IPS-20b (cell line): ENCODE measurements at regions not wholly inside any gene's neighbourhood (a gene's known extent, or its start where the extent isn't known, plus 50 kb on each side); places are given as distances from the start of the nearest gene placed in this dataset.

Experiments
- H3K27ac ChIP-seq: one replicate; pipeline ENCODE4 v1.5.1; 2013; ENCODE audit warnings: low read length
- H3K27me3 ChIP-seq: 2 replicates; pipeline ENCODE4 v1.6.1; 2013; ENCODE audit warnings: mild to moderate bottlenecking, low read length, inconsistent platforms; ENCODE audit not compliant: insufficient read depth
- H3K36me3 ChIP-seq: 2 replicates; pipeline ENCODE4 v1.6.1; 2013; ENCODE audit warnings: low read depth, mild to moderate bottlenecking, inconsistent platforms, low read length, moderate library complexity; ENCODE audit not compliant: insufficient read depth
- H3K4me1 ChIP-seq: 2 replicates; pipeline ENCODE4 v1.6.1; 2013; ENCODE audit warnings: mild to moderate bottlenecking, control low read depth, inconsistent platforms, low read length, moderate library complexity; ENCODE audit not compliant: insufficient read depth
- H3K4me3 ChIP-seq: 2 replicates; pipeline ENCODE4 v1.5.1; 2013; ENCODE audit warnings: mild to moderate bottlenecking, low read length, inconsistent platforms
- H3K9ac ChIP-seq: 2 replicates; pipeline ENCODE4 v1.6.1; 2013; ENCODE audit warnings: low read depth, mild to moderate bottlenecking, inconsistent platforms, low read length, moderate library complexity
- H3K9me3 ChIP-seq: 2 replicates; pipeline ENCODE4 v1.6.1; 2013; ENCODE audit warnings: mild to moderate bottlenecking, low read depth, low read length, inconsistent platforms; ENCODE audit not compliant: insufficient read depth

DNA sequence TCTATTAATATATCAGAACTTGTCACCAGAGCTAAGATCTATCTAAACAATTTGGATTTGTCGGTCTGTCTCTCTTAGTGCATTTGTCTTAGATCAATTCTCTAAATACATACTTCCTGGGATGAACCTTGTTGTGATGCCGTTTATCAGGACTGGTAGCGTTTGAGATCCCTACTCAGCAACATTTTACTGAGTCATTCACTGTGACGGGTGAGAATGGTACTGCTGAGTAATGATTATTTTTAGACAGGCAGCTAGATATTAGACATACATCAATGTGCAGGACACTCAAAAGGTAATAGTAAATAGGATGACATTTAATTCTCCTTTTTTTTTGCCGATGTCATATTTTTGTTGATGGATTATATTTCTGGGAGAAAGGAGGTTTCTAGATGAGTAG, 209.0 kb downstream of the CSNK1G3 start:
- no peak overlapping the region for H3K4me3 ChIP-seq
- H3K27ac ChIP-seq = no peak overlapping the region
- H3K36me3 ChIP-seq = no peaks in the 10 kb centered on the region
- no peak overlapping the region for H3K9ac ChIP-seq
- no peaks in the 10 kb centered on the region for H3K9me3 ChIP-seq
- H3K27me3 ChIP-seq = no peaks in the 10 kb centered on the region
- no peaks in the 10 kb centered on the region for H3K4me1 ChIP-seq

DNA sequence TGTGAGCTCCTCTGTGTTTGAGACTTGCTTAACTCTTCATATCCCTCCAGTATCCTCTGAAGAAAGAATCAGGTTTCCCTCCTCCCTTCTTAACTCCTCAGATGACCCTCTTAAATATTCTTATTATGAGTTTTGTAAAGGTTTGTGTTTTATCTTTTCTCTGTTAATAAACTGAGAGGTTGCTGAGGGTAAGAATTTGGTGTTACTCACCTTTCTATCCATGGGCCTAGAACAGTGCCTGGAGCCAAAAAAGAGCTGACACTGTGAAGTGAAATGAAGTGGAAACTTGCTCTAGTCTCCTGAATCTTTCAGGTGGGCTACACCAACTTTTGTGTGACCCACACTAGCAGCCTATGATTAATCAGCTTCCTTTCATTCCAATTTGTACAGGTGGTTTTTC, 208.4 kb downstream of the CSNK1G3 start:
- H3K27me3 ChIP-seq = no peaks in the 10 kb centered on the region
- no peaks in the 10 kb centered on the region for H3K4me1 ChIP-seq
- no peak overlapping the region for H3K4me3 ChIP-seq
- H3K27ac ChIP-seq = no peak overlapping the region
- H3K9ac ChIP-seq = no peak overlapping the region
- H3K36me3 ChIP-seq = no peaks in the 10 kb centered on the region
- H3K9me3 ChIP-seq = no peaks in the 10 kb centered on the region

DNA sequence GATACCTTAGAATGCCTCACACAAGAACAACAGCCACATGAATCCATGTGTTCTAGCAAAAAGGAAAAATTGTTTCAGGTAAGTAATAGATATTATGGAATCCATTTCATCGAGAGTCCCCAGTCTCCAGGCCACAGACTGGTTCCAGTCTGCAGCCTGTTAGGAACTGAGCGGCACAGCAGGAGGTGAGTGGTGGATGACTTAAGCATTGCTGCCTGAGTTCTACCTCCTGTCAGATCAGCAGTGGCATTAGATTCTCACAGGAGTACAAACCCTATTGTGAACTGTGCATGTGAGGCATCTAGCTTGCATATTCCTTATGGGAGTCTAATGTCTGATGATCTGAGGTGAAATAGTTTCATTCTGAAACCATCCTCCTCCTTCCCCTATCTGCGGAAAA, 207.0 kb downstream of the CSNK1G3 start:
- Histone ChIP-seq H3K27ac (no peak overlapping the region), H3K9me3 (no peaks in the 10 kb centered on the region), H3K27me3 (no peaks in the 10 kb centered on the region), H3K4me1 (no peaks in the 10 kb centered on the region), H3K36me3 (no peaks in the 10 kb centered on the region), H3K9ac (no peak overlapping the region), H3K4me3 (no peak overlapping the region)

DNA sequence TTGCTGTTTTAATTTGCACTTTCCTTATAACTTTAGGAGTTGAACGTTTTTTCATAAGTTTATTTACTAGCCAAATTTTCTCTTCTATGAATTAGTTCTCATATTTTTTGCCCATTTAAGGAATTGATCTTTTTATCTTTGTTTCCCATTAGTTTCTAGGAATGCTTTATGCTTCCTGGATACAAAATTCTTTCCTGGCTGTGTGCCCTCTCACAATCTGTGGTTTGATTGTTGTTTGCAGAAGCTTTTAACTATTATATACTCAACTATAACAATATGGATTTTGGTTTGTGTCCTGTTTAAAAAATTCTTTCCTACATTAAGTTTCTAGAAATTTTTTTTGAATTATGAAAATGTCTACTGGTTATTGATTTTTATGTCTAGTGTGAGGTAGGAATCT, 206.3 kb downstream of the CSNK1G3 start:
- H3K4me1 ChIP-seq = no peaks in the 10 kb centered on the region
- H3K9ac ChIP-seq = no peak overlapping the region
- H3K27ac ChIP-seq = no peak overlapping the region
- H3K9me3 ChIP-seq = no peaks in the 10 kb centered on the region
- no peaks in the 10 kb centered on the region for H3K27me3 ChIP-seq
- no peak overlapping the region for H3K4me3 ChIP-seq
- H3K36me3 ChIP-seq = no peaks in the 10 kb centered on the region

DNA sequence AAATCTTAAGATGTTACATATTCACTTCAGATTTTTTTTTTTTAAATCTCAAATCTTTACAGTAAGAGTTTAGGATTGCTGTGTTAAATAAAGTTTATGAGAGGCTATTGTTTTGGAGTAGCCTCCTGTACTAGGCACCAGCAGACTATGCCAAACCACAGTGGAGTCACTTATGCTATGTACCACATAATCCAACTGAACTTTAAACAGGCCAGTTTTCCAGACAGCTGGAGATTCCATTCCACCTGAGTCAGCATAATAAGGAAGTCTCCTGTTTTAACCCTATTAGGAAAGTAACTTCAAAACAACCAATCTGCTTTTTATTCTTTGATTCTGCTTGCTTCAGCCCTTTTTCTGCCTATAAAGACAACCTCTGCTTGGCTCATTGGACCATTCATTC, 205.2 kb downstream of the CSNK1G3 start:
- H3K36me3 ChIP-seq = no peaks in the 10 kb centered on the region
- H3K4me3 ChIP-seq = no peak overlapping the region
- no peaks in the 10 kb centered on the region for H3K27me3 ChIP-seq
- H3K27ac ChIP-seq = no peak overlapping the region
- H3K9ac ChIP-seq = no peak overlapping the region
- no peaks in the 10 kb centered on the region for H3K4me1 ChIP-seq
- H3K9me3 ChIP-seq = no peaks in the 10 kb centered on the region

DNA sequence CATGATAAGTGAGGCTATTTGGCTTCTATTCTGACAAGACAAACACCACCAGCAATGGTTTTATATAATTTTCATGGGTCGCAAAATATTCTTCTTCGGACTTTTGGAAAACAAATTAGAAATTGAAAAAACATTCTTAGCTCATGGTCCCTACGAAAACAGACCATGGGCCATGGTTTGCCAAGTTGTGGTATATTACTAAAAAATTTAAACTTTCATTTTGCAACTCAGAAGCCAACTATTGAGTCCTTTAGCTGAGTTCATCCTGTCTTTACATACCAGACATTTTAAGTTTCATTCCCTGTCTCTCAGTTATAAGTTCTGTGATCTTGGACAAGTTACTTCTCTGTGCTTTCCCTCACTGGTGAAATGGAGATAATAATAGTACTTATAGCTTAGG, 198.1 kb downstream of the CSNK1G3 start:
- Histone ChIP-seq H3K4me3 (no peak overlapping the region), H3K4me1 (no peaks in the 10 kb centered on the region), H3K9ac (no peak overlapping the region), H3K27me3 (no peaks in the 10 kb centered on the region), H3K27ac (no peak overlapping the region), H3K9me3 (no peaks in the 10 kb centered on the region), H3K36me3 (no peaks in the 10 kb centered on the region)

DNA sequence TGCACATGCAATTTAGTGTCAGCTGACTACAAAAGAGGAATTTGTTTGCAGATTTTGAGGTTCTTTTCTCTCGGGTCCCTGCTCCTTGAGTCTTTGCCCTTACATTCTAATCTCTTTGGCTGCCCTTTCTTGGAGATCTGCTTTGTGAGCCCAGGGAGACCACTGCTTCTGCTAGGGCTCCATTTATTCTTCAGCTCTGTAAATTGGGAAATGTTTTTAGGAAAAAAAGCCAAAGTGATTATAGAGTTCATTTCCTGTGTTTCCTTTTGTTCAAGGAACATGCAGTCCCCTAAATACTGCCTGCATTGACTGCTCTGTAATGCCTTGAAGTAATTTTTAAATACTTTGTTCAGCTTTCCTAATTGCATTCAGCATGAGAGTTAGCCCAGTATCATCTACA, 197.4 kb downstream of the CSNK1G3 start:
- no peak overlapping the region for H3K4me3 ChIP-seq
- H3K27me3 ChIP-seq = no peaks in the 10 kb centered on the region
- no peaks in the 10 kb centered on the region for H3K36me3 ChIP-seq
- H3K9me3 ChIP-seq = no peaks in the 10 kb centered on the region
- H3K27ac ChIP-seq = no peak overlapping the region
- no peaks in the 10 kb centered on the region for H3K4me1 ChIP-seq
- H3K9ac ChIP-seq = no peak overlapping the region

DNA sequence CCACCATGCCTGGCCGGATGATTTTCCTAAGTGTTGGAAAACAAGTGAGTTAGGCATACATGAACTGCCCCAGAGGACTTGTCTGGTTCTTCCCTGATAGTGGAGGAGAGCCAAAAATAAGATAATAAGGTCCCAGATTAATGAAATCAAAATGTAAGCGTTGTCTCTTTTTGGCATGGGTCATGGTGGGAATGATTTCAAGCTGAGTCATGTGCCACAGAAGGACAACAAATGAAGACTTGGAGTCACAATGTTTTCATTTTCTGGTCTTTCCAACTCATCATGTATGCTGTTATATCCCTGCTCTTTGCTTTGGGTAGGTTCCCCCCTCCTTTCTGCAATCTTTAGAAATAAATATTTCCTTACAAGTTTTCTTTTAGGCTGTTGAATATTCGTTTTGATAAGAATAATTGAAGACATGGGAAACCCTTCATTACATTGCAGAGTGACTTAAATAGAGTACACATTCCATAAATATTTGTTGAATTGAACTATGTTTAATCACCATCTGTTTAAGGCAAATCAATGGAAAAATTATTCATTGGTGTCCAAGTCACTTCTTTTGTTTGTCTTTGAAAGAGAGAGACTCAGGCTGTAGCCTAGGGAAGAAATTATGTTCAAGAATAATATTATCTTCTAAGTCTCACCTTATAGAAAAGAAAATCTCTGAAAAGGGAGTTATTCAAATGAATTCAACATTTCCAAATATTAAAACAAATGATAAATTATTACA, 196.3 kb downstream of the CSNK1G3 start:
- Histone ChIP-seq H3K27ac (no peak overlapping the region), H3K4me1 (no peaks in the 10 kb centered on the region)

DNA sequence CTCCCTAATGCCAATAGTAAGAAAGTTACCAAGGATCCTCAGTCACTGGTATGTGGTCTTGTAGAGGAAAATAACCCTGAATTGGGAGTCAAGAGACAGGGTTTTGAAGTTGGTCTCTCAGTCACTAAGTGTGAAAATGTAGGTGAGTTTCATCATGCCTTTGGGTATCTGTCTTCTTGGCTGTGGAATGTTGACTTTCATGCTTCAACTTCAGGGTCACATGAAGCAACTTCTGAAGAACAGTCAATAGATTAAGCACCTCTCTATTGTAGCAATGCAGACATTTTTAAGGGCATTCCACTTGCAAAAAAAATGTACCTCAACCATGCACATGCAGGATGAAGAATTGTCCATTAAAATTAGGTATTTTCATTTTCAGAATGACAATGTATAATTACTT, 194.6 kb downstream of the CSNK1G3 start:
- Histone ChIP-seq H3K9me3 (no peaks in the 10 kb centered on the region), H3K27ac (no peak overlapping the region), H3K9ac (no peak overlapping the region), H3K4me1 (no peaks in the 10 kb centered on the region), H3K27me3 (no peaks in the 10 kb centered on the region), H3K4me3 (no peak overlapping the region), H3K36me3 (no peaks in the 10 kb centered on the region)

More for the DNA sequence above, 196.3 kb downstream of the CSNK1G3 start:
- Histone ChIP-seq H3K9ac (no peak overlapping the region), H3K9me3 (no peaks in the 10 kb centered on the region), H3K4me3 (no peak overlapping the region), H3K36me3 (no peaks in the 10 kb centered on the region), H3K27me3 (no peaks in the 10 kb centered on the region)

DNA sequence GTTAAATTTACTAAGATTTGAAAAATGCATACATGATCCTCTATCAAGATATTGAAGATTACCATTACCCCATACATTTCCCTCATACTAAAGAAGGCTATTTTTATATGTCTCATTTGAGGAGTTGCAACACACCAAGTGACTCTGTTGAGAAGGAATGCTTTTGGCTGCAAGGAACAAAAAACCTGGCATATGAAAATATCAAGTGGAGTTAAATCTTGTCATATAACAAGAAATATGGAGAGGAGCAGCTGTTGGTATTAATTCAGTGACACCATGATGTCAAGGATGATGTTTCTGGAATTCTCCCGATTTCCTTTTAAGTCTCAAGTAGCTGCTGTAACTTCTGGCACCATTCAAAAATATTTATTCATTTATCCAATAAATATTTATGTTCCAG, 193.8 kb downstream of the CSNK1G3 start:
- Histone ChIP-seq H3K27ac (no peak overlapping the region), H3K36me3 (no peaks in the 10 kb centered on the region), H3K9ac (no peak overlapping the region), H3K27me3 (no peaks in the 10 kb centered on the region), H3K9me3 (no peaks in the 10 kb centered on the region), H3K4me1 (no peaks in the 10 kb centered on the region), H3K4me3 (no peak overlapping the region)

DNA sequence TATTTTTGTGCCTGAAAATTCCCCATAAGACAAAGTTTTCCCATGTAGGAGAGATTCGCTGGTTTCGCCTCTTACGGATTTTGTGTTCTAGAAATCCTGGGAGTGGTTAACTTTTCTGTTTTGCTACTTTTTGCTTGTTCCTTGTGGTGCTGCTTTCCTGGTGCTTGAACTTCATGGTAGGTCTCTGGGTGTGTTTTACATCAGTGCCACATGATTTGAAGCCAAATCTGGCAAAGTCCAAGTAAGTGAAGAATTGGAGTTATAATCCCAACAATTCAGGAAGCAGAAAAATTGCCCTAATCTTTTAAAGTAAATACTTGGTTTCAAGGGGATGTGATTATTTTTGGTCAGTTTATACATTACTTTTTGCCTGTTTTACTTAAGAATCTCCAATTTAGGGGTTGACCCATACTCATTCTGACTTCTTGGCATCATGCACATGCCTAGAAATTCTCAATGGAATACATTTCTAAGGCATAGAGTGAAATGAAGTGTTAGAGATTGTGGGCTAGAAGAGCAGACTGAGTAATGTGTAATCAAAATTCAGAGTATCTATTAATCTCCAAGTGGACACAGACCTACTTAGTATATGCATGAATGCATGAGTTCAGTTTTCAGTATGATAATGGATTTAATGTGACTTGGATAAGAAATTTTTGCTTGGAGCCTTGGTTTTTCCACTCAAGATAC, 189.7 kb downstream of the CSNK1G3 start:
- Histone ChIP-seq H3K4me3 (no peak overlapping the region), H3K9ac (no peak overlapping the region), H3K4me1 (no peaks in the 10 kb centered on the region), H3K27me3 (no peaks in the 10 kb centered on the region), H3K27ac (no peak overlapping the region), H3K9me3 (no peaks in the 10 kb centered on the region), H3K36me3 (no peaks in the 10 kb centered on the region)

DNA sequence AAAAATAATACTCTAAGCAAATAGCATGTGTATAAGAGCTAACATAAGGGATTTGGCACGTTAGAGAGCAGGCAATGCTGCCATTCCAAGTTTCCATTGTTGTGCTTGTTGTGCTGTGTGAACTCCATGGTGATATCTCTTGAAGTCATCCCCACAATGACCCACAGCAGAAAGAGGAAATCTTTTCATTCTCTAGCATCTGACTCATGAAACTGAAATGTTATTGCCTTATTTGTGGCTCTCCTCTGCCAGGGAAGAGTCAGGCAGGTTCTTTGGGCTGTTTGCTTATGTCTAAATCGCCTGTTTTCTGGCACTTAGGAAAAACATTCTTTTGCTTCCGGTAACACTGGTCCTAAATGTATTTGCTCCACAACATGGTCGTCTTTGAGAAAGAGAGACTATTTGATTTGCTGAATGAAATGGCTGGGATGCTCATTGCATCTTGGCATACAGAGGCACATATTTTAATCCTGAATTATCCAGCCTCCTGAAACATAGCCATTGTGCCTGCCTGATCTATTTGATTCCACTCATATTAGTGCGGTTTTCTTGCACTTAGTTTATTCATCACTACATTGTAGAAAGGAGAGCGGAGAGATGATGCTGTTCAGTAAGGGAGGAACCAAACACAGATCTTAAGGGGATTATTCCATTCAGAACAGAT, 188.8 kb downstream of the CSNK1G3 start:
- no peaks in the 10 kb centered on the region for H3K4me1 ChIP-seq
- H3K36me3 ChIP-seq = no peaks in the 10 kb centered on the region
- no peak overlapping the region for H3K9ac ChIP-seq
- no peaks in the 10 kb centered on the region for H3K9me3 ChIP-seq
- no peak overlapping the region for H3K4me3 ChIP-seq
- no peak overlapping the region for H3K27ac ChIP-seq
- no peaks in the 10 kb centered on the region for H3K27me3 ChIP-seq
